NCI-H1930 (cell line): ENCODE measurements at regions not wholly inside any gene's neighbourhood (a gene's known extent, or its start where the extent isn't known, plus 50 kb on each side); places are given as distances from the start of the nearest gene placed in this dataset.

ENCODE experiments used
- DNase-seq, 2 experiments: peaks; one replicate each; lab custom pipeline; 2025; lab: John Stamatoyannopoulos, UW

DNA sequence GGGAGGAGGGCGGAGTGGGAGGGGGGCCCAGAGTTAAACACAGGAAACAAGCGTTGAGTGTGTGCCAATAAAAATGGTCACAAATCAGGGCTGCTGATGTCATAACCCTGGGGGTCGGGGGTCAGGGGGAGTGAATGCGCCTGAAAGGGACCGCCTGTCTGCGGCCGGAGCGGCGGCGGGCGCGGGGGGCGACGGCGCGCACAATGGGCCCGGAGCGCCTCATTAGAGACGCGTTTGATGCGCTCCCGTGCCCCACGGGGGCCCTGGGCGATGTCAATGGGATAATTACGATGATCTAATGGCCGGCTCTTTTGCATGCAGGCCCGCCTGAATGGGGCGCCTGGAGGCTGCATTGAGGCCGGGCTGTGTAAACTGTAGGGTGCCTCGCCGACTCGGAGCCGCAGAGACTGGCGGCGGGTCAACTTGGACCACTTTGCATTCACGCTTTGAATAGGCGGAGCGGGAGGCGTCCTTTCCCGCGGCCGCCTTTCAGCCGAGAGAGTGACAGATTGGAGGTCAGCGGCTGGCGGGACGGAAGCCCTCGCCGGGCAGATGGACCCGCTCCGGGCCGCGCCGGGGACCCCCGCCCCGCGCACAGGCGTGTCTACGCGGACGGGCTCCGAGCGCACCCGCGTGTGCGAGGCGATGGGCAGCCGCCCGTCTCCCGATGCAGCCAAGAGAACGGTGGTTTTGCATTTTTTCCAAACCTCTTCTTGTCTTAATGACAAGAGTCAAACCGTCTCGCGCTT is 296.1 kb downstream of the TFAP2C start:
- no peak for DNase-seq

- no peak for DNase-seq
Measured at GRCh38 chr20:56925831-56926170, 296.7 kb downstream of the TFAP2C start.

DNA sequence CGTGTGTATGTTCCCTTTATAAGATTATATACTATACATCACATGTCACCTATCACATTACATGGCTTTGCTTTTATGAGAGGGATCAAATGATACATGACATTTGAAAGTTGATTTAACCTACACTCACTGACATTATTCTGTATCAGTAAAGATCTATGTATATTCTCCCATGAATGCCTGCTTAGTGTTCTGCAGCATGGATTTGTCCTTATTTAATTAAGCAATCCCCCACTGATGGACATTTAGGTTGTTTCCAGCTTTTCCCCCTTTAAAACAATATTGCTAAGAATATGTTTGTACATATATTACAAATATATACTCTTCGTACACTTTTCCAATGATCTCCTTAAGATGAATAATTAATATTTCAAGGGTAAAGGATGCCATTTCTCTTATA is 297.4 kb downstream of the TFAP2C start:
- no peak for DNase-seq

DNA sequence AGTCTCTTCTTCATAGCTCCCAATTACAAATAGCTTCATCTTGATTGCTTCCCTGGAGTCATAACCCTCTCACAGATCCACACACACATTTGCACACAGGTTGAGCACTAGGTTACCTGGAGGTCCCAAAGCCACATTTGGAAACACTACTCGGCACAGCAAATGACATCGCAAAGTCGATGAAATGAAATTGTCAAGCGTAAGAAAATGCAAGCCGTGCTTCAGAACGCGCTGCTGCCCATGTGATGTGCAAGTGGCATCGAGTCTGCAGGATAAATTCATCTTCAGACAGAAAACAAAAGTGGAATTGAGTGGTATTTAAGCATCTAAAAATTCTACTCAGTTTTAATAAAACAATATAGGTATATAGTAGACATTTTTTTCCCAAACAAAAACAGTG is 298.0 kb downstream of the TFAP2C start:
- DNase-seq, result no peak

DNA sequence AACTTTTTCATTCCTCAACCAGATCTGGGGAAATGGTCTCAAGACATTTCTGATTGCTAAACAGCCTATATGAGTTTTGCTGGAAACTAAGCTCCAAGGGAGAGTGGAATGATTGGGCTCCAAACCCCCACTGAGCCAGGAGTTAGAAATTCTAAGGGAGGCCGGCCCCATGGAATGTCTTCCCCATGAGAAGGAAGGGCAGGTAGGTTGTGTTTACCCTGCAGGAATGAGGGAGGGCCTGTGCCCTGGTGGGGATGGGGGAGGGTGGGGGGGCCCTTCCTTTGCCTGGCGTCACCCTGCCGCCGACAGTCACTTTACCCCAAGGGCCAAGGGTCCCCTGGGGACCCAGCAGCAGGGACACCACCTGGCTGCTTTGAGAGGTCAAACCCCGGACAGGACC is 298.9 kb downstream of the TFAP2C start:
- DNase-seq, result no peak

GRCh38 chr20:56929606-56930005 is 300.5 kb downstream of the TFAP2C start:
- no peak for DNase-seq

DNA sequence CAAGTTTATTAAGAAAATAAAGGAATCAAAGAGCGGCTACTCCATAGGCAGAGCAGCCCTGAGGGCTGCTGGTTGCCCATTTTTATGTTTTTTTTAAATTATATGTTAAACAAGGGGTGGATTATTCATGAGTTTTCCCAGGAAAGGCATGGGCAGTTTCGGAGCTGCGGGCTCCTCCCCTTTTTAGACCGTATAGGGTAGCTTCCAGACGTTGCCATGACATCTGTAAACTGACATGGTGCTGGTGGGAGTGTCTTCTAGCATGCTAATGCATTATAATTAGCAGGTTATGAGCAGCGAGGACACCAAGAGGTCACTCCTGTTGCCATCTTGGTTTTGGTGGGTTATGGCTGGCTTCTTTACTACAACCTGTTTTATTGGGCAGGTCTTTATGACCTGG is 301.8 kb downstream of the TFAP2C start:
- DNase-seq, result no peak

GRCh38 chr20:56932575-56933330 is 303.6 kb downstream of the TFAP2C start:
- DNase-seq, result no peak

DNA sequence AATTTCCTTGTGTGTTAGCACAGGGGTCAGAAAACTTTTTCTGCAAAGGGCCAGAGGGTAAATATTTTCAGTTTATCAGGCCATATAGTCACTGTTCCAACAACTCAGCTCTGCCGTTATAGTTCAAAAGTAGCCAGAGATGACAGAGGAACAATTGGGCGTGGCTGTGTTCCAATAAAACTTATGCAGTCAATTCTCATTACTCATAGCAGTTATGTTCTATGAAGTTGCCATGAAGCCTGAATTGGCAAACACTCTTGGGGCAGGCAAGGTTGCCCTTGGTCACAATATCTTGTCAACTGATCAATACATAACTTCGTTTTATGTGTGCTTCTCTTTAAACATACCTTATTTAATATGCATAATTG is 304.2 kb downstream of the TFAP2C start:
- no peak for DNase-seq

DNA sequence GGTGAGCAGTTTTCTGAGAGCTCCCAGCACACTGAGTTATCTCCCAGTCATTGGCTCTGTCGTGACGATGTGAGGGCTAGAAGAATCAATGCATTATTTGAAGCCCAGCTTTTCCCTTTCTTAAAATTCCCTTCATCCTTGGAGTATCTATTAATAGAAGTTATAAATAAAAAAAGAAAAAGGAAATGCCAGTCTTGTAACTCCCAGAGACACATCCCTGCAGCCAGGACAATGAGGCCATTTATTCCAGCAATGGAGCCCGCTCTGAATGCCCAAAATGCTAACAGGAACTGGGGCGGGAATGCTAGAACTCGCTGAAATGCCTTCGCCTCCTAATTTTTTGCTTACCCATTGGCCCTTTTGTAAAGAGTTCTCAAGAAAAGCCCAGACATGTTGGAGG is 305.8 kb downstream of the TFAP2C start:
- DNase-seq, result no peak

DNA sequence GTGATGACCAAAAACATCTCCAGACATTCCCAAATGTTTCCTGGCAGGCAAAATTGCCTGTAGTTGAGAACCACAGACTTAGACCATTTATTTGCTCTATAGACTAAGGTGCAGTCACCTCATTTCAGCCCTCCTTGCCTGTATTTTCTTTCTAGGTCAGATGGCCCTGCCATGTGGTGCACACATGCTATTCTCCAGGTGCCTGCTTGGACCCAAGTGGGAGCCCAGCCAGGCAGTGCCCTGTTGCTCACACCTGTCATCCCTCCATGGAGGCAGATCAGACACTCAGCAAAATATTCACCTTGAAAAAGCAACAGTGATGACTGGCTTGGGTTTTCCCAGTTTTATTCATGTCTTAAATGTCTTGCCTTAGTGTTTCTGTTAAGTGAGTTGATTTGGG is 311.4 kb downstream of the TFAP2C start:
- DNase-seq, result no peak

GRCh38 chr20:56941101-56941686 is 312.1 kb downstream of the TFAP2C start:
- DNase-seq, result no peak

DNA sequence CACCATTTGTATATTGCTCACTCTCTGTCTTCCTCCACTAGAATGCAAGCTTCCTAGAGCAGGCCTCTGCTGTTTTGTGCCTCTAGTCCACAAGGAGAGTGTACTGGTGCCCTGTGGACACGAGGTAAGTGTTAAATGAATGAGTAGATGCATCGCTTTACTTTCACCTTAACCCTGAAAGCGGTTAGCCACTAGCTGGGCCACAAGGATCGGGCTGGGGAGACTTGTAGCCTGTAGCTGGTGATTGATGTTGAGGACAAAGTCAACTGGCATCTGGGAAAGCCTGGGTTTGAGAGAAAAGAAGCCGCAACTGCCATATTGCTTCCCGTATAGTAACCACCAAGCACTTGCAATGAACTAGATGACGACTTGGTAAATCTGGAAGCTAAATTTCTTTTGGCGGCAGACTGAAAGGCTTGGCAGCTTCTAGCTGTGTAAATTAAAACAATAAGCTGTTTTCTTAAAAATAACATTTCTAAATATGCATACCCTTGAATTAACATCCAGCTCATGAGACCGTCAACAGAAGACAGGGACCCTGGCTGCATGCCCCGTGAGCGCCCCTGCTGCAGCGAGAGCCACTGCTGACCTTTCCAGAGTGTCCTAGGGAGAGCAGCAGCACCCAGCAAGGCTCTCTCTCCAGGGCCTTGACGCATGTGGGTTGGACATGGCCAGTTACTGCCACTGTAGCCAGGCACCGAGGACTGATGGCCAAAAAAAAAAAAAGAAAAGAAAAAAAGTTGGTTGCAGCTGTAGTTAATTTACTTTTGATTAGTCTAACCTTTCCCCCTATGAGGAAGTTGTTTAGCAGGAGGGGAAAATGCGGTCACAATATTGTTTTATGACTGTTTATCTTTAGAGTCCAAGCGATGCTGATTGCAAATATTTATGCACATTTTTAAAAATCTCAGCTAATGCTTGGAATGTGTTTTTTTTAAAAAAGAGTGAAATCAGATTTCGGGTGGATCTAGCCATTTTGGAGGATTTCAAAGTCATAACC is 315.1 kb downstream of the TFAP2C start:
- DNase-seq, result no peak

- DNase-seq, result no peak
Measured at GRCh38 chr20:56945057-56945456, 316.0 kb downstream of the TFAP2C start.

GRCh38 chr20:56945901-56946300 is 316.8 kb downstream of the TFAP2C start:
- no peak for DNase-seq

GRCh38 chr20:56949318-56949717 is 317.1 kb downstream of the BMP7 start:
- no peak for DNase-seq

DNA sequence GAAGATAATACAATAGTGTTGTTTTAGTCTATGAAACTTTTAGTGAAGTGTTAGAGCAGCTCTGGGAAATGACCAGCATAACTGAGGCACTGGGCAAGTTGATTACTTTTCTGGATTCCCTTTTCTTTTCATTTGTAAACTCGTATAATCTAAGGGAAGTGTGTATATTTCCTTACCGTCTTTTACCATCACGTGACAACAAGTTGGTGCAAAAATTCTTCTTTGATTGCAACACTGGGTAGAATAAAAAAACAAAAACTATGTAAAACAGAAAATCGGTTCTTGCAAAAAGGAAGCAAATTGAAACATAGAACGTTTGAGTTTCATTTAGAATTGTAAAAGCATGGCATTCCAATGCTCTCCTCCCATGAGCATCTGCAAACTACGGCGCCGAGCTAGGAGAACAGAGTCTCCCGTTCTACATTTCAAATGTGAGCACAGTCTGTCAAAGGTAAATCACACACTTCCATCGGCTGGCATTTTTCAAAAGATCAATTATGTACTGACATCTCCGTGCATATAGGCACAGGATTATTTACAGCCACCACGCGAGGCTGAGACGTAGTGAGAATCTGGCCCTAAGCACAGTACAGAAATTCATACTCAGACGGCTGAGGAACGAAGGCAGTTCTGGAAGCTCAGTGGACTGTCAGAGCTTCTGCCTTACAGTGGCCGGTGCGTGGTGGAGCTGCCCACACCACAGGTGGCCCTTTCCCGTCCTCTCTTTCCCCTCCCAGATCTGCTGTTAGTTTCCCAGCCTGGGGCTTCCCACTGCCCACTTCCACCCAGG is 314.0 kb downstream of the BMP7 start:
- no peak for DNase-seq

DNA sequence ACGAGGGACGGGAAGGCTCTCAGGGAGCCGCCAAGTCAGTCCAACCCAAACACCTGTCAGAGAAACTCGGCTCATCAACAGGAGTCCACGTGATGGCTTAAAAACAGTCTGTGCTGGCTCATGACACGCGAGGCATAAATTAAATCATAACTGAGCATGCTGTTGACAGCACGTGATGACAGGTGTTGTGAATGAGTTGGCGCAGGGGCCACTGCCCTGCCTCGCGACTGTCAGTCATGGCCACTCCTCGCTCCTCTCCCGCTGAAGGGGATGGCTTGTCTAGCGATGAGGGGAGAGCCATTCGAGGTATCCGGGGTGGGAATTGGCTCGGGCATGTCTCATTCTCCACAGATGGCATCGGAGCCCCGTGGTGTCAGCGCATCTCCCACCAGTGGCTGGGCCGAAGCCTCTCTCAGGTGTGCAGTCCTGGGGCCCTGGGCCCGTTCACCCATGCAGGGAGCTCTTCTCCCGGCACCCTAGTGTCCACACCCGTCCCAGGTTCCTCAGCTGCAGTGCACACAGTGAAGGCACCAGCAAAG is 313.3 kb downstream of the BMP7 start:
- DNase-seq, result no peak

DNA sequence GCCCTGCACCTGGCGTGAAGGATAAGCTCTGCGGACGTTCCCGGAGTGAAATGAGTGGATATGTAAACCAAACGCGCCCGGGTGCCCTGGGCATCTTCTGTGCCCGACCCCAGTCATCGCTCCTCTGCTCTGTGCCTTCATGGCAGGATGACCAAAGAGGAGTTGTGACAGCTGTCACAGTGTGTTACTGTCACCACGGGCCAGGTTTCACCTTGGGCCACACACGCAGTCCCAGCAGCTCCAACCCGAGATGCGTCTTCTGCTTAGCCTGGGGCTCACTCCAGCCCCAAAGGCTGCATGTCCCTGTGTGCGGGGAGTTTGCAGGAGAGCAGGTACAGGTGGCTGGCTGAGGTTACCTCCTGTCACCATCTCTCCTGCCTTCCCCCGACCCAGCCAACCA is 311.6 kb downstream of the BMP7 start:
- DNase-seq, result no peak

- no peak for DNase-seq
Measured at GRCh38 chr20:56955680-56956079, 310.8 kb downstream of the BMP7 start.

DNA sequence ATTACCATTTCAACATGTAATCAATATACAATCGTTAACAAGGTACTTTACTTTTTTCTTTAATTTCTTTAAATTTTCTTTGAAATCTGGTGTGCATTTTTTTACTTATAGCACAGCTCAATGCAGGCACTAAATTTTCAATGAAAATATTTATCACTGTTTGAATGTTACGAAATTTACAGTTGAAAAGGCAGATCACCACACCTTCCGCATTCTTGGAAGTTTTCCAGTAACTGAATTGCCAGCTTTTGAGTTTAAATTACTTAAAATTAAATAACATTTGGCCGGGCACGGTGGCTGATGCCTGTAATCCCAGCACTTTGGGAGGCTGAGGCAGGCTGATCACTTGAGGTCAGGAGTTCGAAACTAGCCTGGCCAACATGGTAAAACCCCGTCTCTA is 309.9 kb downstream of the BMP7 start:
- no peak for DNase-seq
